HG02759 (cell line): ENCODE measurements at regions not wholly inside any gene's neighbourhood (a gene's known extent, or its start where the extent isn't known, plus 50 kb on each side); places are given as distances from the start of the nearest gene placed in this dataset.

Experiments
- ATAC-seq: cut with Tn5 transposase; IDR thresholded peaks from one replicate; pipeline ENCODE4 v1.9.1; 2021; ENCODE audit warnings: mild to moderate bottlenecking, moderate library complexity; ENCODE audit not compliant: unreplicated experiment

- ATAC-seq, result no peak
These were observed 714.1 kb downstream of the CBLN4 start for GRCh38 chr20:55291261-55291660.

DNA sequence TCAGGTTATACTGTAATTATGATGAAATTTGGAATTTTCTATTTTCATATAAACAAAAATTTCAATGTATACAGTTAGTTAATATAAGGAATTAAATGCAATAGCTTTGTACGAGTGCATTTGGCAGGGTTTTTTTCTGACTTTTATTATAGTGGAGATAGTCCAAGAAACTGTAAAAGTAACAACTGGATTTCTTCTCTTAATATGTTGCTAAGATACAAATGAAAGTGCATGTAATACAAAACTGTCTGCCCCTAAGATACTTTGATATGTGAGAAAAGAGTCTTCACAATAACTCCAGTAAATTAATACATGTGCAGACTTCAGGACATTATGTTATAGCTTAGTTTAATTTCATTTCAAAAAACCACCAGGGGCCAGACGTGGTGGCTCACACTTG is 721.4 kb downstream of the CBLN4 start:
- no peak for ATAC-seq

DNA sequence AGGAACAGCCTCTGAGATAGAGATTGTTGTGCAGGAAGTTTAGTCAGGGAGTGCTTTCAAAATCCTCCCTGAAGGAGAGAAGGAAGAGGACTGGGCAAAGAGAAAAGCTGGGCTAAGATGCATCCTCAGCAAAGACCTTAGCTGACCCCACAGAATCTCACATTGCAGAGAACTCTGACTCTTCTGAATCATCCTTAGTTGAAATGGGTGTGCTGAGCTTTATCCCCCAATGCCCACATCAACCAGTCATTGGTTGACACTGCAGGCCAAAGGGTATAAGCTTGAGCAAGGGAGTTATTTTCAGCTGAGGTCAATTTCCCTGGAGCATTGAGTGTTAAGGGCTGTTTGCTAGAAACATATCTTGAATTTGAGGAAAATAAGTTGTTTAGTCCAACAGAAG is 732.2 kb downstream of the CBLN4 start:
- no peak for ATAC-seq

DNA sequence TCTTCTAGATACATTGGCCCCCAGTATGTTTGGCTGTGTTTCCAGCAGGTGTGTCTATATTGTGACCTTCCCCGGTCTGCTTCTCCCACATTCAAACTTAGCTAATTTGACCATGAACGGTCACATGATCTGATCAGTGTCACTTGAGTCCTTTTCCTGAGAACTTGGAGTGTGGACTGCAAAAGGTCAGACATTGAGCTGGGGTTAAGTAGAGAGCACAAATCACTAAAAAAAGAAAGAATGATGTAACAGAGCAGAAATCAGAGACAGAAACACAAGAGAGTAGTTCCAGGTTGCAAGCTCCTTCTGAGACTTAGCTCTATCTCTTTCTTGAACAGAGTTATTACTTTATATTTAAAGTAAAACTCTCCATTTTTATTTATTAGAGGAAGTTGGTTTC is 733.9 kb downstream of the CBLN4 start:
- no peak for ATAC-seq

DNA sequence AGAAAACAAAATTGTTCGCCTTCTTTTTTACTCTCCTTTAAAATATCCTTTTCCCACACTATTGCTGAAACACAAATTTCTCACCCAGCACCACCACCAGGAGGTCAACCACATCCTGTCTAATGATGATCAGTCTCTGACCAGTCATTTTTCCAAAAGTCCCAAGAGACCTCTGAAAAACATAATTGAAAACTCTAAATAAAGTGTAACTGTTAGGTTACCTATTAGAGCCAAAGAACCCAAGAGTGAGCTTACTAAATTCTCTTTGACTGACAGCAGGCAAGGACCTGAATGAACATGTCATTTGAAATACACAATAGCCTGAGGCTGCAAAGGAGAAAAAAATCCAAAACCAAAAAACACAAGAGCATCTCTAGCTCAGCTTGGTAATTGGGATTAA is 735.4 kb downstream of the CBLN4 start:
- ATAC-seq, result no peak

- no peak for ATAC-seq
These were observed 739.0 kb downstream of the CBLN4 start for GRCh38 chr20:55266361-55266760.

GRCh38 chr20:55264703-55265239 is 740.5 kb downstream of the CBLN4 start:
- no peak for ATAC-seq

DNA sequence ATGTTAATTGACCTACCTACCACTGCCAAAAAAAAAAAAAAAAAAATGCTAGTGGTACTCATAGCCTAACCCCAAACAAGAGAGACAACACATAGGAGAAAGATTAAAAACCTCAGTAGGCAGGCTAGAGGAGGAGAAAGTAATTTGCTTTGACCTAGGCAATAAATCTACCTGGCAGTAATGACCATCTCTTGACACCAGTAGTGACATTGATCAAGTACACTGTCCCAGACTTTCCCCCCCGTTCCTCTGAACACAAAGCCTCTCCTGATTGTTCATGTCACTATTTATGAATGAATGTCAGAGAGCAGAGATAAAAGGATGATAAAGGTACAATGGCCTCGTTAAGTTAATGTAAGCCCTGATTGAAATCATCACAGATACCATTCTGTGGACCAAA is 746.8 kb downstream of the CBLN4 start:
- ATAC-seq, result no peak

- ATAC-seq, result no peak
These were observed 750.3 kb downstream of the CBLN4 start for GRCh38 chr20:55255016-55255415.

- ATAC-seq, result no peak
These were observed 751.5 kb downstream of the CBLN4 start for GRCh38 chr20:55253781-55254180.

DNA sequence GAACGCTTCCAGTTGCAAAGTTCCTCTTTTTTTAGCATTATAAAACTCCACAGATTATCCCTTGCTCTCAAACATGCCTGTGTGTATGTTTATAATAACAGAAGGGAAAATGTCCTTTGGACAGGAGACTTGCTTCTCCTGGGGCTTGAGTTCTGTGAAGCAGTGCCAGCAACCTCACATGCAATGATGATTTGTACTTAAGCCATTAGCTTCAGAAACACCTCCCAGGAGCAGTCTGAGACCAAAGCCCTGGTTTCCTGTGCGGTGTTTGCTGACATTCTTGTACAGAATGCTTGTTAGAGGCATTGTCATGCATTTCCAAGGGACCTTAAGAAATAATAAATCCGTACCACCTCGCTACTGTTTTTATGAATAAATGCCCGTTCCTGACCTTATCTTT is 752.8 kb downstream of the CBLN4 start:
- no peak for ATAC-seq

GRCh38 chr20:55251170-55251569 is 754.1 kb downstream of the CBLN4 start:
- no peak for ATAC-seq

DNA sequence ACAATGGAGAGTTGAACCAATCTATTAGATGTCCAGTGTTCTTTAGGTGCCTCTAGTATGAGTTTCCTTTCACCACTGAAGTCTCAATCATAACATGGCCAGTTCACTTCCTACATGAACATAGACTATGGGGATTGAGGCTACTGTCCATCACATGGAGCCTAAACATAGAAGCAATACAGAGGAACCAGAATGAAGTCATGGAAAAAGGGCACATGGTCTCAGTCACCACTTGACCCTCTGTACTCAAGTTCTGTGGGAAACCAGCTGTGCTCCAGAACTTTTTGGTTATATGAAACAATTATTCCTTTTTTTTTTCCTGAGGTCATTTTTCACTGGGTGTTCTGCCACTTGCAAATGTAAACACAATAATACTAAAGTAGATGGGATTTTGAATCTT is 762.5 kb downstream of the CBLN4 start:
- no peak for ATAC-seq

- ATAC-seq, result no peak
These were observed 763.9 kb downstream of the DOK5 start for GRCh38 chr20:55239269-55239668.

- ATAC-seq, result no peak
These were observed 757.3 kb downstream of the DOK5 start for GRCh38 chr20:55232647-55233046.

DNA sequence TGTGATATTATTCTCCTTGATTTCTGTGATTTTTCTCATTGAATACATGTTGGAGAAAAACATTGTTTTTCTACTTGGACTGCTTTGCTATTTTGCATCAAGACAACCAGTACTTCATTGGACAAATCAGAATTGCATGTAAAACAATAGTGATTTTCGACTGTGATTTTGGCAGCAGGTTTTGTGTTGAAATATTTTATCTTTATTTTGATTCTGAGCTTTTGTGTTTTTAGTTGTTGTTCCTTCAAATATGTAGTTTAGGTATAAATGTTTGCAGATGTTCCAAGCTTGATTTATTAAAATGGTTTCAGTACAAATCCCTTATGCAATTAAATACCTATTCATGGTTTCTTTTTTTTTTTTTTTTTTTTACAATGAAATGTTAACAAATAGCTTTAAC is 754.1 kb downstream of the DOK5 start:
- ATAC-seq, result no peak

GRCh38 chr20:55216525-55217242 is 741.3 kb downstream of the DOK5 start:
- ATAC-seq, result no peak

DNA sequence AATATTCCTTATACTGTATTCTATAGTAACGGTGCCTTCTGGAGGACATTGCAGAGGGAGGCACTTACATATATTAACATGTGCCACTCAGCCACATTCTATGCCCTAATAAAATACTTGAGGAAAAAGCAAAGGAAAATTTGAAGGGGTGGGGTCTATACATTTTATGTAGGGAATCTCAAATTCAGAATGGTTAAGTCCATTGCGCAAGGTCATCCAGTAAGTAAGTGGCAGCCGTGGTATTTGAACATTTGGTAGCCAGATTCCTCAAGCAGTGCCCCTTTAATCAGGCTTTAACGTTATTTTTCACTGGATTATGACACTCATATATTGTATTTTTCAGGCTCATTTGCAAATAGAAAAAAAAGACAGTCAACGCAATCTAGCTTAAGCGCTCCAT is 738.3 kb downstream of the DOK5 start:
- ATAC-seq, result no peak

- ATAC-seq, result no peak
These were observed 736.1 kb downstream of the DOK5 start for GRCh38 chr20:55211481-55211880.

- ATAC-seq, result no peak
These were observed 730.3 kb downstream of the DOK5 start for GRCh38 chr20:55205665-55206064.

- no peak for ATAC-seq
These were observed 724.9 kb downstream of the DOK5 start for GRCh38 chr20:55200317-55200716.

DNA sequence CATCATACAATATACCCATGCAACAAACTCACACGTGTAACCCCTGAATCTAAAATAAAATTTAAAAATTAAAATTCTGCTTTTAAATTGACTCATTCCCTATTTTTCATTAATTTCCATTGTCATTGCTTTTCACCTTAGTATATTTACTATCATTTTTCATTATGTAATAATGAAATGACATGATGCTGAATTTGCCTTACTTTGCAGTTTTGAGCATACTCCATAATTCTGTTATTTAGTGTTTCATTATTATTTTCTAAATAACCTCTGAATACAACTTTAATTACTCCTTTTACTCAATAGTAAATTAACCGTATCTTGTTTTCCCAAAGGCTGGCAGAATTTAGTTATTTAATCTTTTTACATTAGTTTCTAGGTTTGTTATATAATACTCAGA is 719.6 kb downstream of the DOK5 start:
- ATAC-seq, result no peak

- no peak for ATAC-seq
These were observed 710.8 kb downstream of the DOK5 start for GRCh38 chr20:55186228-55186627.
